SIG-M5 treated with dmso at 0.1 percent for 504 hours (cell line): ENCODE measurements at regions not wholly inside any gene's neighbourhood (a gene's known extent, or its start where the extent isn't known, plus 50 kb on each side); places are given as distances from the start of the nearest gene placed in this dataset.

ENCODE experiments used
- DNase-seq: peaks from one replicate; lab custom pipeline; 2025; ENCODE audit not compliant: unreplicated experiment; lab: John Stamatoyannopoulos, UW

DNA sequence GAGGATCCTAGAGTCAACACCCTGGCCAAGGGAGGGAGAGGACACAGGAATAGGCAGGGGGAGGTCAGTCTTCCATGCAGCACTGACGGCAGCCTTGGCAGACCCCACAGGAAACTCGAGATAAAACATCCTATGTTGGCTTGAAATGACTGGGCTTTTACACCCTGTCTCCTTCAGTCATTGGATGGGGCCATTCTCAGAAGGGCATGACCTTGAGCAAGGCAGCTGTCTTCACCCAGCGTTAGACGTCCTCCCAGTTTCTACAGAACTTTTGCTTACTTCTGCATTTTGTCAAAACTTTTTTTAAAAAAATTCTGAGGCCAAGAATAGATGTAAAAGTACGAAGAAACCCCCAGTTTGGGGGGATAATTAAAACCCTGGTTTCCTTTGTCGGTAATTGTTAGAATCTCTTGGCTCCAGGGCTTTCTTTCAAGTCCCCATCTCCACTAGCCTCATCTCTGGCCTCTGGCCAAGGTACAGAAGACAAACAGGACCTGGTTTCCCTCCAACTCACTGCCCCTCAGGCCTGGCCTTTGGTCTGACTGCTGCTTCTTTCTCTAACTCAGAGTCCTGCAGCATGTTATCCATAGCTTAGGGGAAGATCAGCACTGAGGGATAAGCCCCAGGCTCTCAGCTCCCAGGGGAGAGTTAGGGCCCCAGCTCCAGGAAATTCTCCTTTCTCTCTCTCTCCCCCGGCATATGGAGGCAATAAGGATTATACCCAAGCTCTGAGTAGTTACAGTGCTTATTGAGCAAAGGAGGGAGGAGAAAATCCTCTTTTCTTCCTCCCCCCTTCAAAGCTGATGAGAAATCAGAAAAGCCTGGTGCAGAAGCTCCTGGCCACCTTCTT is 51.6 kb upstream of the KCND3 start:
- peak; percentile 21 for DNase-seq

DNA sequence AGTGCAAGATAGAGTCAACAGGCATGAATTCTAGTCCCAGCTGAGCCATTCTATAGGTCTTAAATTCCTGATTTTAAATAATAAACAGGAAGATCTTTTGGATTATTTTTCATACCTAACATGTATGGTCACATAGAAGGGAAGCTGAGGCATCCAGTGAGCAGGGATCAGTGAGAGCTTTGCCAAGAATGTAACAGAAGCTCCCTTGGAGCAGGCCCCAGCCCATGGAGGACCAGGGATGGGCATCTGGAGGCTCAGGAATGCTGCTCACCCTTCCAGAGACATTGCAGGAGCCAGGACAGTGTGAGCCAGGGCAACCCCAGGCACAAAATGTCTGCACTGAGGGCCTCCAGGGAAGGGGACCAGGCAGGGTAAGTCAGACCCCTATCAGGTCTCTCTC is 54.4 kb upstream of the KCND3 start:
- no peak for DNase-seq

DNA sequence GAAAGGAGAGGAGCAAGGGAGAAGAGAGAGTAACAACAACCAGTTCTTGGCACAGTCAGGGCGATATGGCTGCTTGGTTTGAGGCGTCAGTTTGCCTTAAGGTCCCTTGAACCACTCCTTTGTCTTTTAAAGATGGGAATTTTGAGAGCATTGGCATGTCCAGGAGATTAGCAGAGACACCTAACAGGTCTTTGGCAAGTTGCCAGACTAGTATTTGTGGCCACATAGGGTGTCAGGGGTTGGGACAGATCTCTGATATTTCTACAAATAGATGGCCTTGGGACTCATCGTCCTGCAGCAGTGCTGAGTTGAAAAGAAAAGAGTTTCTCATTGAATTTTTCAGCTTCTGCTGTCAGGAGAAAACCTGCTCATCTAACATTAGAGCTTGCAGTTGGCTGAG is 55.3 kb upstream of the KCND3 start:
- DNase-seq = no peak

DNA sequence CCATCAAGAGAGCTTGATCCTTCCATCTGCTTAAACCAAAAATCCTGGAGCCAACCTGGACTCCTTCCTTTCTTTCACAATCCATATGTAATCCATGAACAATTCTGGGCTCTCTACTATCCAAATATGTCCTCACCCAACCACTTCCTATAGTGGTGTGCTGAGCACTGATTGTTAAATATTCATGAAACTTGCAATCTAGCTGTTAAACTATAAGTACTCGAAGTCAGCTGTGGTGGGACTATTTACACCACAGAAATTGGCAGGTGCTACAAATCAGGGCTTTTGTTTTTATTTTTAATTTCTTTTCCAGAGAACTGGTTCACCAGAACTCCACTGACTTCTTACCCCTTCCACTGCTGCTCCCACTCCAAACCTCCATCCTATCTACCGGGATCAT is 57.2 kb upstream of the KCND3 start:
- no peak for DNase-seq

DNA sequence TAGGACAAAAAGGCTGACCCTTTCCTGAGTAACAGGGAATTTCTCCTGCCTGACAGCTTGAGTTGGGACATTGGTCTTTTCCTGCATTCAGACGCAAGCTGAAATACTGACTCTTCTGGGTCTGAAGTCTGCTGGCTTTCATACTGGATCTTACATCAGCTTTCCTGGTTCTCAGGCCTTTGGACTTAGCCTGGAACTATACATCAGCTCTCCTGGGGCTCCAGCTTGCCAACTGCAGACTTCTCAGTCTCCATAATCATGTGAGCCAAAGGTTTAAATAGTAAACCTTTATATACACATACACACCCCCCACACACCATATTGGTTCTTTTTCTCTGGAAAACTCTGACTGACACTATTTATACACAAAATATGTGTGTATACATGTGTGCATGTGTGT is 59.0 kb upstream of the KCND3 start:
- no peak for DNase-seq

DNA sequence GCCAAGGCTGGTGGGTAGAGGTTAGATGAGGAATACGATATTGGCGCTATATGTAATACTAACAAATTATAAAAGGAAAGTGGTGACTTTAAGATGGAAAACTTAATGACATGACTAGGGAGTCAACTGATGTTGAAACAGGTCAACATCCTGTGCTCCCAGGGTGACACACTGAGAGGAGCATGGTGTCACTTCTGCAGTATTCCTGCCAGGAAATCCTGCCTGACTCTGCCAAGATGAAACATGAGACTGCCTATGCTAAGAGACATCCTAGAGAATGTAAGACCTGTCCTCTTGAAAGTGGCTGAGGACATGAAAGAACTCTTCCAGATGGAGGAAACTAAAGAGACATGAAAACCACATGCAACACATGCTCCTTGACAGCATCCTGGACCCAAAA is 65.0 kb upstream of the KCND3 start:
- DNase-seq = no peak

DNA sequence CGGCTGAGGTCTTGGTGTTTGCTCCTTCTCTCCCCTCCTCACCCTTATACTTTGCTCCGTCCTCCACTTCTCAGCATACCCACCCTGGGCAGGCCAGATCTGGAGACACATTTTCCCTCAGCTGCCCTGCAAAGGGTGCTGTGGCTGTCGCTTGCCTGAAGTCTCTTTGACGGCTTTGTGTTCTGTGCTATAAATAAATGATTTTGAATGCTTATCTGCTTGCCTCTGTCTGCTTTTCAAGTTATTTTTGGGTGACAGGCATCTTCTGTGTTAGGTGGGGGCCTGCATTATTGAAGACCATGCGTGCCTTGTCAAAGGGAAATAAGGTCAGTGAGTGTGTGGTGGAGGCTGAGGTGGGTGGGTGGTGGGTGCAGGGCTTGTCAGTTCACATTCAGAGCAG is 66.9 kb upstream of the KCND3 start:
- DNase-seq = no peak

DNA sequence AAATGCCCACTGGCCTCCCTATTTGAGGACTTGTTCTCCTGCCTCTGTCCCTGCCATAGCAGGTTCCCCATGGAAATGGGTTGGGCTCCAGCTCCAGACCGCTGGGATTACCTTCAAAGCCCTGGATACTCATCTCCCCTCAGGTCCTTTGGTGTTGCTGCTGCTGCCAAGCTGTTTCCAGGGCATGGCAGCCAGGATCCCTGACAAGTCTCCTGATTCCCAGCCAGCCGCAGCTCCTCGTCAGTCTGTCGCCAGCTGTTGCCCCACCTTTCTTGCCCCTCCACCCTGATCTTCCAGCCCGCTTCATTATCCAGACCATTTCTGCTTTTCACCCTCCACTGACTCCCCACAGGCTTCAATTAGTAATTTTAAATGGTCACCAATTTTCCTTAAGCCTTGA is 68.3 kb upstream of the KCND3 start:
- no peak for DNase-seq

DNA sequence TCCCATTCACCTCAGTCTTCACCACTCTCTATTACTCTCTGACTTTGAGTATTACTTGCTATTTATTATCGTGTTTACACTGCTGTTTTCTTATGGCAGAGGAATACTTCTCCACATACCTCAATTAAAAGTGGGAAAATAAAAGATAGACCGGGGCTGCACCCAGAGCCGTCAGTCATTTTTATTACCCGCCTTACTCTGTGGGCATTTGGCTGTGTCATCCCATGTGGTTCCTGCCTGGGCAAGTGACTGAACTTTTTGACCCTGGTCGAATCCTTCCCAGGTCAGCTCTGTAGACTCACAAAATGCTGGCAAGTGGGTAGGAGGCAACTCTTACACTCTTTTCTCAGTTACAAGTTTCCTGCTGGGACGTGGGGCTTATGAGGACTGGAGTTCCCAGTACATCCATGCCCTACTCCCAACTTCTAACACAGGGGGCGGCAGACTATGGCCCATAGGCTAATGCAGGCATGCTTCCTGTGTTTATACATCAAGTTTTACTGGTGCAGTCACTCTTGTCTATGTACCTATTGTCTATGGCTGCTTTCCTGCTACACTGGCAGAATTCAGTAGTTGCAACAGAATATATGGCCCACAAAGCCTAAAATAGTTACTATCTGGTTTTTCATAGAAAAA is 69.5 kb upstream of the KCND3 start:
- no peak for DNase-seq

DNA sequence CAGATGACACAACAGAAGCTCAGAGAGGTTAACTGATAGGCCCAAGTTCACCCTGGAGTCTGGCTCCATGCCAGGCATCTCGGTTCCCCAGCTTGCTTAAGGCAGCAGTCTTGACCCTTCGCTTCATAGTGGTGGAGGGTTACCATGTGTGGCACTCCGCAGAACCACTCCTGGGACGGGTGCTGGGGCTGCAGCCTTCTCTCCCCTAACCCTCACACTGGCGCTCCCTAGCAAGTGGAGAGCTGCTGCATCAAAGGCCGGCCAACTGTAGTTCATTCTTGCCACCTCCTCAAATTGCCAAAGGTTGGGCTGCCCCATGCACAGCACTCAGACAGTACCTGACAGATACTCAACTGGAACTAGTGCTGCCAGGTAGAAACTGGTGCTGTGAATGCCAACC is 70.2 kb upstream of the KCND3 start:
- DNase-seq = no peak

DNA sequence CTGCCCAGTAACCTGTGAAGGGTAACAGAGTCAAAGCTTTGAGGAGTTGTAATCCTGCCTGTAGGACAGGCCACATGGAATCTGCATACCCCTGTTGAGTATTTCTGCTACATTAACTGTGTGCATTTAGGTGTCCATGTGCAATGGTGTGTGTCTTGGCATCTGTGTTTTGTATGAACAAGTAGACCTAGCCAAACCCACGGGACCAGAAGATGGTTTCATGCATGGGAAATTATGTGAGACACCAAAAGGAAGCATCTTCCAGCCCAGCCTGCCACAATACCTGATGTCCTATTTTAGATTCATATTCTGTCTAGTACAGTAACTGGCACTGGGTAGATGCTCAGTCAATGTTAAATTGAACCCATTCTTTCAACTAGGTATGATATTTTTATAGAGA is 70.8 kb upstream of the KCND3 start:
- DNase-seq = no peak

DNA sequence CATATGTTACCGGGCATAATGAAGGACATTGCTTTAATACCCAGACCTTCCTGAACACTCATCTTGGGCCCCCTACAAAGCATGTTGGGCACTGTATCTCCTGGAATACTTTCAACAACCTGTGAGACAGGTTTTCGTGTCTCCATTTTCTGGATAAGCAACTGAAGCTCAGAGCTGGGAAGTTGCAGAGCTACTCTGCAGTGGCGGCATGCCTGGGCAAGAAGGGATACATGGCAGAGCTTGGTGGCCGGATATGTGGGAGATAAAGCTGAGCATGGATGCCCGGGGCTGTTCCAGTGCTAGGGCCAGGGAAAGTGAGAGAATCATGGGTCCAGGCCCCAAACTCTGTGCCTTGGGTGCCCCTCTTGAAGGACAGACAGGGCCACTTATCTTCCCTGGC is 71.6 kb upstream of the KCND3 start:
- no peak for DNase-seq

DNA sequence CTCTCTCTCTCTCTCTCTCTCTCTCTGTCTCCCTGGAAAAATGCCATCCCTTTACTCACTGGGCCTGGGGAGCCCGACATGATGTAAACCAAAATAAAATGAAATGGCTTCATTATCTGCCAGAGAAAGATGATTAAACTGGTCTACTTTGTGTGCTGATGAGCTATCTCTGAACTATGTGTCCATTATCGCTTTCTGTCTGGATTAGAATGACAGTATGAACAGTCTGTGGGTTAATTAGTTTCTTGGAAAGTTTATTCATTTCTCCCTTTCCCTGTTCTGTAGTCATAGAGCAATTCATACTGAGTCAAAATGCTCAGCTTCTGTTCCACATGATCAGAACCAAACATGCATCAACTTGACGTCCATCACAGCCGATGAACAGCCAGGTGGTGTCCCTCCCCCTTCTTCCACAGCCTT is 72.4 kb upstream of the KCND3 start:
- DNase-seq = no peak

DNA sequence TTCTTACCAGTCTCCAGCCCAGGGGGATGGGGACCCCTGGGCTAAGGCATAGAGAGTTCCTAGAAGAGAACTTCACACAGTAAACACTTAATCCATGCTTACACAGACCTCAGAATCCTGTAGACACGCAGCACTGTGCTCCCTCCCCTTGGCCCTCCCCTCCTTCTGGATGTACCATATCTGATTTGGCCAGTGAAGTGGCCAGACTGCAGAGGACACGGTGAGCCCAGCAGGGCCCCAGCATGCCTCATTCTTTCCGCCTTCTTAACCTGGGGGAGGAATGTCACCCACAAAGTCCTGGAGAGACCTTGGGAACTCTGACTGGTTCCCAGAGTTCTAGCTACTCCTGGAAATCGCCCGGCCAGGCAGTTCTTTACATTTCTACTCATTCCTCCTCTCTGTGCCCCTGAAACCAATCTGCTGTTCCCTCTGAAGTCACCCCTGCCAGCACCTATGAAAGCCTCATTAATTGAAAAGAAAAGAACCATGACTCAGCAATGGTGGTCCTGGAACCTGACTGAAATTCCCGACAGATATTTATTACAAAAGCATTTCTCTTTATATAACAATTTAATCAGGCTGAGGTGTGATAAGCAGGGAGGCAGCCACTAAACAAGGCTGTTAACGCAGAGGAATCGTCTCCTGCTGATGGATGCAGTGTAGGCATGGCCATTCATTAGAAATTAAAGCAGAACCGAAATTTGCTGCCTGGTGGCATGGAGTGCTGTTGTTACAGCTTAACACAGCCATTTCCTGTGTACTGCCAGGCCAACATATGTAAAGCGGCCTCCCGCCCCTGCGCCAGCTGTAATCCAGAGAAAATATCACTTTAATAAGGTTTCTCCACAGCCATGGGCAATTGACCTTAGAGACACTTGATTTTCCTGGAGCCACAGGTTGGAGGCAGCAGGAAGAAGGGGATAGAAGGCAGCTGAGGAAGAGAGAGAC is 74.6 kb upstream of the KCND3 start:
- no peak for DNase-seq

DNA sequence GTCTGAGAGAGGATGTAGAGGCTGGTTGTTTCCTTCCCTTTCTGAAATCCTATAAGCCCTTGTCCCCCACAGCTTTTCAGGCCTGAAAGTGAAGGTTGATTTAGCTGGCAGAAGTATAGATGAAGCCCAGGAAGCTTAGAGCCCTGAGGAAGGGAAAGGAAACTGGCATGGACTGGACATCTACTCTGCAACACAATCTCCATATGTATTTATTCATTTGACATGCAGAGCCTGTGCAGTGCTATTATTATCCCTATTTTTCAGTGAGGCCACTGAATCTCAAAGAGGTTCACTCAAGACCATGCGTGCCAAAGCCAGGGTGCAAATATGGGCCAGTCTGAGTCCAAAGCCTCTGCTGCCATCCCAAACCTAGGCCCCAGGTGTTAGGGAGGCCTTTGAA is 78.5 kb upstream of the KCND3 start:
- DNase-seq = no peak

DNA sequence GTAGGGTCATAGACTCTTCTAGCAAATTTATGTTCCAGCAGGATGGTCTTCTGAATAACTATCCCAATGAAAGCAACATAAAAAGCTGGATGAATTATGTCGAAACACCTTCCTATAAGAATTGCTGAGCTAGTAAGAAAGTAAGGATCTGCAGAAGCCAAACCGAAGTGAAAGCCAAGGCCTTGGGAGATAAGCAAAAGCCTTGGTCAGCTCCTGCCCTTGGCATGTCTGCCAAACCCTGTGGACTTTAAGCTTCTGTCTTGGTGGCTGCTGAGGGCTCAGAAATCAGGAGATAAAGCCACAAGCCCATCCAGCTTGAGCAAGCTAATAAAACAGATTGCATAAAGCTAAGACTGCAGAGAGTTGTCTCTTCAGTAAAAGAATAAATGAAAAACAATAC is 81.2 kb upstream of the KCND3 start:
- no peak for DNase-seq

DNA sequence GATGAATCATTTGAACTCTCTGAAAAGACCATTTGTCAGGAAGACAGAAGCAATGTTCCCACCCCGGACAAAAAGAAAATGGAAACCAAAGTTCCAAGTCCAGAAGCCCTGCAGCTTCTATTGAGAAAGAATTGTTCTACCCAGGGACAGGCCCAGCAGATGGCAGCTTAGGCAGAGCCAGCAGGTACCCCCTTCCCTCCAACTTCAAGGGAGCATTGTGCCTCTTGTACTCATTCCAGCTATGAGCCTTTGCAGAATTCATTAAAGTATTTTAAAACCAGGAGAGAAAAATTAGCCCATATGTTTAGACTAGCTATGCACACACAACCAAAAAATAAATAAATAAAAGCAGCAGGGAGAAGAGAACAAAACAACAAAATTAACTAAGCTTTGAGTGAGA is 85.2 kb upstream of the KCND3 start:
- no peak for DNase-seq

DNA sequence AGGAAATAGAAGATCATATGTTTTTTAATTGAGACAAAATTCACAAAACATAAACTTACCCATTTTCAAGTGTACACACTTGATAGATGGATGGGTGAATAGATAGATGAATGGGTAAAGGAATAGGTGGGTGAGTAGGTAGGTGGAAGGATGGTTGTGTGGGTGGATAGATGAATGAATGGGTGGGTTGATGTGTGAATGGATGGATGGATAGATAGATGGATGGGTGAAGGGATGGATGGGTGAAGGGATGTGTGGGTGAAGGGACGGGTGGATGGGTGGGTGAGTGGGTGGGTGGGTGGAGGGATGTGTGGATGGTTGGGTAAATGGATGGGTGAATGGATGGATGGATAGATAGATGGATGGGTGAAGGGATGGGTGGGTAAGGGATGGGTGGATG is 86.1 kb upstream of the KCND3 start:
- no peak for DNase-seq

DNA sequence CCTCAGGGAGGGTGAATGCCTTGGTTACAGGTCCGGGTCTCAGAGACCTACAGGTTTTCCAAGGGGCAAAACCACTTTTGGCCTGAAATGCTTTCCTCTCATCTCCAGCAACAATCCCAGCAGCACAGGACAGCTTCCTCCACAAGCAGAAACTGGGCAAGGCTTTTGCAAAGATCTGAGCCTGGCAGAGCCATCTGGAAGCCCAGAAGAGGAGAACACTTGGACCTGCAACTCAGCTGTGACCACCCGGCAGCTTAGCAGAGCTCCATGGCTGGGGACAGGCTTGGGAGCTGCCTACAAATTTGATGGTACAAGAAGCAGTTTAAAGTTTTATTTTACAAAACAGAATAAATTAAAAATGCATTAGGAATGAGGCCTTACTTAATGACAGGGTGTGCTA is 90.0 kb upstream of the KCND3 start:
- DNase-seq = no peak

DNA sequence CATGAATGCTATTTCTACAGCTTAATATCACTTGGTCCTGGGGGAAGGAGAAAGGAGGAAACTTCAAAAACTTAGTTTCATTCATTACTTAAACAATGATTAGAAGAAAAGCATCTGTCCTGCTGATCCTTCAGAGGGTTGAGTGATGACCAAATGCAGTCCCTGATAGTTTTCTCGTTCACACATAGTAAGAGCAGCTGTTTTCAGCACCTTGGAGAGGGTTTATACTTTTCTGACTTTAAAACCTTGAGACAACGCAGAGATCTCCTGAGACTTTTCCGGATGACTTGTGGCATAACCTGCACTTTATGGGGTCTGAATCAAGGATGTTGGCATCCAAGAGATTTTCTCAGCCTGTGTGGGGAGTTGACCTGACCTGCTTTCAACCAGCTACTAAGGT is 94.0 kb upstream of the KCND3 start:
- DNase-seq = no peak

DNA sequence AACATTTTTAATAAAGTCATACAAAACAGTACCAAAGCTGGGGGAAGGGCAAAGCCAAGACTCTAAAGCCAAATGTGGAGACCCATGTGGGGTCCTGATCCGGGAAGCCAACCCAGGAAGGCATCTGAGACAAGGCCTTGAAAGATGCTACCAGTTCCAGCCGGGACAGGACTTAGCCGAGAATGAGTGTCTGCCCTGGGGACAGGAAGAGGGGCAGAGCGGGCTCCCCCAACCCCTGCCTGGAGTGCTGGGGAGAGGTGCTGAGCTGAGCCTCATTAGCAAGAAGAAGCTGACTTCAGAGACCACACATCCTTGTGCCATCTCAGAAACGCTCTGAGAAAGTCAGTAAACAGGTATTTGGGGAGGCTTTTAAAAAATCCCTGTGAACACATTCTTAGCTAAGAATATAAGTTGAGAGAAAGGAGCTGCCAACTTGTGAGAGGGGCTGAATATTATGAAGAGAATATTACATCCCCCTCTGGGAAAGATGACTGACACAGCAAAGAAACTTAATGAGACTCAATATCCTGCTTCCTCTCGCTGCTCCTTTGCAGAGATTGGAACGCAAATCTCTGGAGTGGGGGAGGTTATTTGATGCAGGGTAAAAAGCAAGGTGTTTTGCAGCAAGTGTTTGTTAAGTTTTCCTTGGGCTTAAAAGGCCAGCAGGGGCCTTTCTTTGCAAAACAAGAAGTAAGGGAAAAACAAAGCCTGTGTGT is 103.3 kb upstream of the KCND3 start:
- DNase-seq = no peak
